Ishikawa (cell line): ENCODE measurements at regions not wholly inside any gene's neighbourhood (a gene's known extent, or its start where the extent isn't known, plus 50 kb on each side); places are given as distances from the start of the nearest gene placed in this dataset.

ENCODE experiments used
- CEBPB ChIP-seq: IDR thresholded peaks from 2 replicates; pipeline ENCODE4 v1.6.1; 2012
- CREB1 ChIP-seq: IDR thresholded peaks from 2 replicates; pipeline ENCODE4 v1.6.1; 2012; ENCODE audit warnings: low read depth
- EGR1 ChIP-seq: IDR thresholded peaks from 2 replicates; pipeline ENCODE4 v1.6.1; 2012
- EP300 ChIP-seq: IDR thresholded peaks from 2 replicates; pipeline ENCODE4 v1.6.1; 2012; ENCODE audit warnings: borderline replicate concordance
- FOXM1 ChIP-seq: IDR thresholded peaks from 2 replicates; pipeline ENCODE4 v1.6.1; 2012; ENCODE audit warnings: low read depth, borderline replicate concordance
- NFIC ChIP-seq: IDR thresholded peaks from 2 replicates; pipeline ENCODE4 v1.6.1; 2012
- RAD21 ChIP-seq: IDR thresholded peaks from 2 replicates; pipeline ENCODE4 v1.6.1; 2012; ENCODE audit warnings: low read depth
- TAF1 ChIP-seq: IDR thresholded peaks from 2 replicates; pipeline ENCODE4 v1.6.1; 2012; ENCODE audit warnings: low read depth, mild to moderate bottlenecking
- TCF12 ChIP-seq: IDR thresholded peaks from 2 replicates; pipeline ENCODE4 v1.6.1; 2012; ENCODE audit warnings: low read depth
- TEAD4 ChIP-seq: IDR thresholded peaks from 2 replicates; pipeline ENCODE4 v1.6.1; 2012
- YY1 ChIP-seq: IDR thresholded peaks from 2 replicates; pipeline ENCODE4 v1.6.1; 2012; ENCODE audit warnings: low read depth
- ZBTB7A ChIP-seq: IDR thresholded peaks from 2 replicates; pipeline ENCODE4 v1.6.1; 2012; ENCODE audit warnings: low read depth
- TF ChIP-seq, protein P1 (sequence below): IDR thresholded peaks from 2 replicates; pipeline ENCODE4 v1.6.1; 2012
- TF ChIP-seq, protein P2 (sequence below): IDR thresholded peaks from 2 replicates; pipeline ENCODE4 v1.6.1; 2012
- TF ChIP-seq, protein P3 (sequence below): IDR thresholded peaks from 2 replicates; pipeline ENCODE4 v1.6.1; 2012; ENCODE audit warnings: low read depth, mild to moderate bottlenecking

DNA sequence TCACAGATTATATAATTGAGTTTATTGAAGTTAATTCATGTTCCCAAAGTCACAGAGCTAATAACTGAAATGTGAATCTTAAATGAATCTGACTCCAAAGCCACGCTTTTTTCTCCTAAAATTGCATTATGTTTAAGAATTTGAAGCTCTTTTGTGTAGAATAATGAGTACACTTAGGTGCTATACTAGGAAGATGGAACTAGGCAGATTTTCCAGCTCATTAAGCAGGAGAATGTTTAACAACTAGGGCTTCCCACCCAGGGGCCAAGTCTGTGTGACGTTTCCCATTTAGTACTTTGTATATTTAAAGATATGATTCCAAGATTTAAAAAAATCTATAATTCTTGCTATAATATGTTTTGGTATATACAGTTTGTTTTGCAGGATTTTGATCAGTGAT is 169.5 kb downstream of the KIF20B start:
- TF ChIP-seq RAD21, result no peak

DNA sequence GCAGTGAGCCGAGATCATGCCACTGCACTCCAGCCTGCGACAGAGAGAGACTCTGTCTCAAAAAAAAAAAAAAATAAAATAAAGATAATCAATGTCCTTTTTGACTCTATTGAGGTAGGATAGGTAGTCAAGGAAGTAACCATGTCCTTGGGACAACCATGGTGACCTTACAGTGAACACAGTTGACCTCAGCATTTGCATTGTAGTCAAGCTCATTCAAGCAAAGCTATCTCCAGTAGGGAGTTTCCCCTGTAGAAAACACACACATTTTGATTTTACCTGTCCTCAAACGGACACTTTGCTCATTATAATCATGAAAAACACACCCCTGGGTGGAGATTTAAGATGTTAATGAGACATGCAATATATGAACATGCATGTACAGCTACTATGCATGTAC is 171.7 kb downstream of the KIF20B start:
- no peak for TF ChIP-seq TEAD4
- TF ChIP-seq TCF12, result no peak
- TF ChIP-seq EGR1, result no peak

DNA sequence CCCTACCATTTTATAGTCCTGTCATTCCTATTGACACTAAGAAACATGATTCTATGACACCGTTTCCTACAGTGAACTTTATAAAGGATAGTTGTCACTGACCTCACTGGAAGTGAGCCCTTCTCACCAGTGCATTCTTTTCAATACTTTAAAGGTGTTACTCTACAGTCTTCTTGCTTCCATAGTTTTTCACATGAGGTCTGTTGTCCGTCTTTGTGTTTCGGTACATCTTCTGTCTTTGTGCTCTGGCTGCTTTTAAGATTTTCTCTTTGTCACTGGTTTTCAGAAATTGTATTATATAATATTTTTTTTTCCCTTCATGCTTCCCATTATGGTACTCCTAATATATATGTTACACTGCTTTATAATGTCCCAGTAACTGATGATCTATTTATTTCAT is 174.2 kb downstream of the KIF20B start:
- TF ChIP-seq ZBTB7A (no peak), NFIC (no peak), TCF12 (no peak), EP300 (no peak), FOXM1 (no peak), TEAD4 (no peak), EGR1 (no peak)
- TF ChIP-seq, protein P1, sequence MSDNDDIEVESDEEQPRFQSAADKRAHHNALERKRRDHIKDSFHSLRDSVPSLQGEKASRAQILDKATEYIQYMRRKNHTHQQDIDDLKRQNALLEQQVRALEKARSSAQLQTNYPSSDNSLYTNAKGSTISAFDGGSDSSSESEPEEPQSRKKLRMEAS, result no peak
- TF ChIP-seq, protein P2, sequence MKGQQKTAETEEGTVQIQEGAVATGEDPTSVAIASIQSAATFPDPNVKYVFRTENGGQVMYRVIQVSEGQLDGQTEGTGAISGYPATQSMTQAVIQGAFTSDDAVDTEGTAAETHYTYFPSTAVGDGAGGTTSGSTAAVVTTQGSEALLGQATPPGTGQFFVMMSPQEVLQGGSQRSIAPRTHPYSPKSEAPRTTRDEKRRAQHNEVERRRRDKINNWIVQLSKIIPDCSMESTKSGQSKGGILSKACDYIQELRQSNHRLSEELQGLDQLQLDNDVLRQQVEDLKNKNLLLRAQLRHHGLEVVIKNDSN, result no peak

DNA sequence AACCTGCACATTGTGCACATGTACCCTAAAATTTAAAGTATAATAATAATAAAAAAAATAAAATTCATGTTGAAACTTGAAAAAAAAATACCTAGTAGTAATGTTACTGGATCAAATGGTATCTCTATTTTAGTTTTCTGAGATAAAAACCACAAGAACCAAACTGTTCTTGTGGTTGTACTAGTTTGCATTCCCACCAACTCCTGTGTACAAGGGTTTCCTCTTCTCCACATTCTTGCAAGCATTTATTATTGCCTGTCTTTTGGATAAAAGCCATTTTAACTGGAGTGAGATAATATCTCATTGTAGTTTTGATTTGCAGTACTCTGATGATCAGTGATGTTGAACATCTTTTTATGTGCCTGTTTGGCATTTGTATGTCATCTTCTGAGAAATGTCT is 177.7 kb downstream of the KIF20B start:
- TF ChIP-seq YY1, result no peak
- no peak for TF ChIP-seq EP300
- no peak for TF ChIP-seq ZBTB7A
- TF ChIP-seq RAD21, result no peak
- TF ChIP-seq TAF1, result no peak
- TF ChIP-seq, protein P3, sequence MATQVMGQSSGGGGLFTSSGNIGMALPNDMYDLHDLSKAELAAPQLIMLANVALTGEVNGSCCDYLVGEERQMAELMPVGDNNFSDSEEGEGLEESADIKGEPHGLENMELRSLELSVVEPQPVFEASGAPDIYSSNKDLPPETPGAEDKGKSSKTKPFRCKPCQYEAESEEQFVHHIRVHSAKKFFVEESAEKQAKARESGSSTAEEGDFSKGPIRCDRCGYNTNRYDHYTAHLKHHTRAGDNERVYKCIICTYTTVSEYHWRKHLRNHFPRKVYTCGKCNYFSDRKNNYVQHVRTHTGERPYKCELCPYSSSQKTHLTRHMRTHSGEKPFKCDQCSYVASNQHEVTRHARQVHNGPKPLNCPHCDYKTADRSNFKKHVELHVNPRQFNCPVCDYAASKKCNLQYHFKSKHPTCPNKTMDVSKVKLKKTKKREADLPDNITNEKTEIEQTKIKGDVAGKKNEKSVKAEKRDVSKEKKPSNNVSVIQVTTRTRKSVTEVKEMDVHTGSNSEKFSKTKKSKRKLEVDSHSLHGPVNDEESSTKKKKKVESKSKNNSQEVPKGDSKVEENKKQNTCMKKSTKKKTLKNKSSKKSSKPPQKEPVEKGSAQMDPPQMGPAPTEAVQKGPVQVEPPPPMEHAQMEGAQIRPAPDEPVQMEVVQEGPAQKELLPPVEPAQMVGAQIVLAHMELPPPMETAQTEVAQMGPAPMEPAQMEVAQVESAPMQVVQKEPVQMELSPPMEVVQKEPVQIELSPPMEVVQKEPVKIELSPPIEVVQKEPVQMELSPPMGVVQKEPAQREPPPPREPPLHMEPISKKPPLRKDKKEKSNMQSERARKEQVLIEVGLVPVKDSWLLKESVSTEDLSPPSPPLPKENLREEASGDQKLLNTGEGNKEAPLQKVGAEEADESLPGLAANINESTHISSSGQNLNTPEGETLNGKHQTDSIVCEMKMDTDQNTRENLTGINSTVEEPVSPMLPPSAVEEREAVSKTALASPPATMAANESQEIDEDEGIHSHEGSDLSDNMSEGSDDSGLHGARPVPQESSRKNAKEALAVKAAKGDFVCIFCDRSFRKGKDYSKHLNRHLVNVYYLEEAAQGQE, result no peak
- no peak for TF ChIP-seq TCF12
- no peak for TF ChIP-seq FOXM1
- no peak for TF ChIP-seq EGR1
- TF ChIP-seq, protein P1, result no peak
- TF ChIP-seq TEAD4, result no peak
- TF ChIP-seq, protein P2, result no peak
- no peak for TF ChIP-seq NFIC
- no peak for TF ChIP-seq CREB1
- no peak for TF ChIP-seq CEBPB

DNA sequence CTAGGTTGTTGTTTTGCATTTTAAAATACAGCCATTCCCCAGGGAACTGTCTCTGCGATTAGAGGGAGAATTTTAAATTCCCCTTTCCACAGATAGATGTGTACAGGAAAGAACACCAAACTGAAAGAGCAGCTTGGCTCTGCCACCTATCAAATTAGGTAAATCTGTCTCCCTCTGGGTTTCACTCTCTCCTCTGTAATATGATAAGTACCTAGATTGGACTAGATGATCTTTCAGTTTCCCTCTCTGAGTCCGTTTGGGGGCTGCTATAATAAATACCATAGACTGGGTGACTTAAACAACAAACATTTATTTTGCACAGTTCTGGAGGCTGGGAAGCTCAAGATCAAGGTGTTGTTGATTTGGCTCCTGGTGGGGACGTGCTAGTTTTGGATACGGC is 186.0 kb downstream of the KIF20B start:
- no peak for TF ChIP-seq TAF1
- TF ChIP-seq, protein P1, result no peak
- TF ChIP-seq NFIC, result no peak
- TF ChIP-seq FOXM1, result no peak
- no peak for TF ChIP-seq ZBTB7A
- no peak for TF ChIP-seq TCF12
- TF ChIP-seq, protein P3, result no peak
- no peak for TF ChIP-seq CREB1
- no peak for TF ChIP-seq EP300
- TF ChIP-seq, protein P2, result no peak
- TF ChIP-seq CEBPB, result no peak
- no peak for TF ChIP-seq EGR1
- no peak for TF ChIP-seq TEAD4
- TF ChIP-seq YY1, result no peak
- no peak for TF ChIP-seq RAD21

DNA sequence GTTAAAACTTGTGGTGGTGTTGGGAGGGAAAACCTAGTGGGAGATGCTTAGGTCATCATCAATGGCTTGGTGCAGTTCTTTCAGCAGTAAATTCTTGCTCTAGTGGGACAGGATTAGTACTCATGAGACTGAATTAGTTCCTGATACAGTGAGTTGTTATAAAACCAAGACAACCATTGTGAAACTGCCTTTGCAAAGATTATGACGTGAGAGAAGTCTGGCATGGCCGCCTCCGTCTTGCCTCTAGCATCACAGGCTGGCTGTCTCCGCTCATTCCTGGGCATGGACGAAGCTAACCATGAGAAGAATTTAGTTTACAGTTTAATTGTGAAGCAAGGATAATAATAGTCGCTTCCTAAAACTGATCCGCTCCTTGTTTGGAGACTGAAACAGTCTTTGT is 186.4 kb downstream of the KIF20B start:
- TF ChIP-seq RAD21 (no peak), CREB1 (no peak), TEAD4 (no peak), EGR1 (no peak), FOXM1 (no peak)
- TF ChIP-seq, protein P1, result no peak
